Pancreas (tissue), 10 donors: ENCODE measurements at regions not wholly inside any gene's neighbourhood (a gene's known extent, or its start where the extent isn't known, plus 50 kb on each side); places are given as distances from the start of the nearest gene placed in this dataset.

Source experiments
- ATAC-seq, 4 donors: fragments of 200-7000 bp; cut with Tn5 transposase; one replicate each; pipeline versions ENCODE4 v1.8.0 to v1.9.1; 2020; ENCODE audit warnings: mild to moderate bottlenecking in 4 of 4, moderate library complexity in 4 of 4
- DNase-seq, 6 donors: peaks; one replicate each; pipeline ENCODE4 v3.0.0-alpha.2; 2020
- FAIRE-seq: peaks from 2 replicates; lab custom pipeline; 2012; peaks lifted over from hg19 to GRCh38; lab: Jason Lieb, UNC
- H3K27ac ChIP-seq, 4 donors: fragments of 200-600 bp; sonication (generic); 1 replicate in 3 of 4; 2 replicates in 1 of 4; pipeline versions ENCODE4 v1.5.0 to v1.8.0; 2020
- H3K27me3 ChIP-seq, 4 donors: fragments of 200-600 bp; one replicate each; pipeline ENCODE4 v1.8.0; 2021
- H3K36me3 ChIP-seq, 3 donors: fragments of 200-600 bp; sonication (generic) in 1 of 3; one replicate each; pipeline versions ENCODE4 v1.5.0 to v1.8.0; 2020 to 2021
- H3K4me1 ChIP-seq, 3 donors: fragments of 200-600 bp; one replicate each; pipeline ENCODE4 v1.8.0; 2021
- H3K4me3 ChIP-seq, 4 donors: fragments of 200-600 bp; sonication (generic) in 2 of 4; one replicate each; pipeline versions ENCODE4 v1.5.0 to v1.8.0; 2020 to 2021
- H3K9me3 ChIP-seq, 4 donors: fragments of 200-600 bp; one replicate each; pipeline ENCODE4 v1.8.0; 2021
- CTCF ChIP-seq, 4 donors: fragments of 200-600 bp; sonication (generic) in 3 of 4; IDR thresholded peaks; one replicate each; pipeline versions ENCODE4 v1.5.0 to v1.8.0; 2021; ENCODE audit warnings: antibody characterized with exemption in 4 of 4
- WGBS, 2 donors: extraction: QIAGEN DNeasy Blood & Tissue Kit; methylation state at CpG; one replicate each; pipeline ENCODE4 v1.1.7; 2013; 5-methylcytosine and 5-hydroxymethylcytosine counted together
- intact Hi-C, 3 donors: fragments of 100-400 bp; cut with DNase I; formaldehyde crosslinking; loops; one replicate each; pipeline versions ENCODE4 v1.11.1 to v1.14.2; 2022
- donor health status: healthy with polysubstance abuse.
- donor health status: DM: no; HTN: no; CAD: no; lungs with moderate emphysema.
- donor health status: DM: no; HTN: no; CAD: no.
- donor health status: control.
- donor health status: control.
- donor health status: Bipolar disorder and iron deficiency.
- donor health status: DM: yes; HTN: yes; CAD: no.
- donor health status: DM: no; HTN: no; CAD: no.
- donor health status: DM: no; HTN: no; CAD: no.
- donor health status: DM: yes; HTN: yes; CAD: no.

GRCh38 chr13:99883805-99884204 lies 87.8 kb downstream of the ZIC5 start:
- H3K27me3 ChIP-seq: no peaks in the 10 kb centered on the region
- FAIRE-seq: no peak
- intact Hi-C loops: no loop called here
- no peak overlapping the region for H3K27ac ChIP-seq
- WGBS, 2 donors: 89% methylated on average over 2 of the region's 2 CpGs
- DNase-seq: no peak
- no peaks in the 10 kb centered on the region for H3K4me1 ChIP-seq
- ATAC-seq: no peak
- TF ChIP-seq CTCF (IDR thresholded peaks at IDR 0.05): no peak
- no peak overlapping the region for H3K4me3 ChIP-seq
- H3K36me3 ChIP-seq: no peaks in the 10 kb centered on the region
- H3K9me3 ChIP-seq: no peaks in the 10 kb centered on the region

GRCh38 chr13:99878921-99879610 lies 92.5 kb downstream of the ZIC5 start:
- 83 to 86% methylated on average over 13 of the region's 13 CpGs for WGBS, 2 donors
- no peak for FAIRE-seq
- Histone ChIP-seq H3K27ac (no peak overlapping the region), H3K36me3 (no peaks in the 10 kb centered on the region), H3K27me3 (no peaks in the 10 kb centered on the region), H3K9me3 (no peaks in the 10 kb centered on the region), H3K4me3 (no peak overlapping the region), H3K4me1 (no peaks in the 10 kb centered on the region)
- DNase-seq: no peak
- intact Hi-C loops: no loop called here
- no peak for TF ChIP-seq CTCF (IDR thresholded peaks at IDR 0.05)
- ATAC-seq: no peak

GRCh38 chr13:99876651-99877050 lies 94.9 kb downstream of the ZIC5 start:
- Histone ChIP-seq H3K36me3 (no peaks in the 10 kb centered on the region), H3K4me3 (no peak overlapping the region), H3K9me3 (no peaks in the 10 kb centered on the region), H3K27ac (no peak overlapping the region), H3K27me3 (no peaks in the 10 kb centered on the region), H3K4me1 (no peaks in the 10 kb centered on the region)
- ATAC-seq: no peak
- FAIRE-seq: no peak
- 88 to 89% methylated on average over 5 of the region's 5 CpGs for WGBS, 2 donors
- TF ChIP-seq CTCF (IDR thresholded peaks at IDR 0.05): no peak
- intact Hi-C loops: no loop called here
- no peak for DNase-seq

- H3K9me3 ChIP-seq: no peaks in the 10 kb centered on the region
- 89 to 94% methylated on average over 6 of the region's 6 CpGs for WGBS, 2 donors
- no peaks in the 10 kb centered on the region for H3K4me1 ChIP-seq
- no peaks in the 10 kb centered on the region for H3K27me3 ChIP-seq
- no peak for TF ChIP-seq CTCF (IDR thresholded peaks at IDR 0.05)
- no peaks in the 10 kb centered on the region for H3K36me3 ChIP-seq
- ATAC-seq: no peak
- intact Hi-C loops: no loop called here
- no peak overlapping the region for H3K4me3 ChIP-seq
- no peak for DNase-seq
- no peak overlapping the region for H3K27ac ChIP-seq
- no peak for FAIRE-seq
These were observed 96.2 kb downstream of the ZIC5 start for GRCh38 chr13:99875391-99875790.

GRCh38 chr13:99873832-99874430 lies 97.6 kb downstream of the ZIC5 start:
- no peak for TF ChIP-seq CTCF (IDR thresholded peaks at IDR 0.05)

More at GRCh38 chr13:99873832-99874430, 97.6 kb downstream of the ZIC5 start:
- Histone ChIP-seq H3K4me3 (no peak overlapping the region), H3K4me1 (no peaks in the 10 kb centered on the region), H3K9me3 (no peaks in the 10 kb centered on the region), H3K27ac (no peak overlapping the region), H3K27me3 (no peaks in the 10 kb centered on the region), H3K36me3 (no peaks in the 10 kb centered on the region)
- 63 to 73% methylated on average over 3 of the region's 3 CpGs for WGBS, 2 donors
- intact Hi-C loops: no loop called here
- ATAC-seq (no peak), DNase-seq (no peak), FAIRE-seq (no peak)
